Transverse colon (tissue), 4 donors: ENCODE measurements at regions not wholly inside any gene's neighbourhood (a gene's known extent, or its start where the extent isn't known, plus 50 kb on each side); places are given as distances from the start of the nearest gene placed in this dataset.
"Not testable (repeated sequence)": the region's sequence is repeated elsewhere in the genome, so short reads cannot be mapped to it uniquely, and the experiment has no call there.

Experiments
- DNase-seq: peaks from one replicate; pipeline ENCODE4 v3.0.0-alpha.2; 2019
- H3K27ac ChIP-seq, 4 donors: fragments of 200-600 bp; sonication (generic); 2 replicates each; pipeline ENCODE4 v1.5.1; 2016 to 2018; ENCODE audit warnings: inconsistent platforms in 4 of 4
- H3K27me3 ChIP-seq: fragments of 200-600 bp; sonication (generic); 2 replicates; pipeline ENCODE4 v1.5.1; 2017; ENCODE audit warnings: inconsistent platforms
- H3K36me3 ChIP-seq, 4 donors: fragments of 200-600 bp; sonication (generic); 2 replicates each; pipeline ENCODE4 v1.5.1; 2017 to 2019; ENCODE audit warnings: inconsistent platforms in 4 of 4
- H3K4me1 ChIP-seq, 4 donors: fragments of 200-600 bp; sonication (generic); 2 replicates each; pipeline ENCODE4 v1.5.1; 2017 to 2020; ENCODE audit warnings: inconsistent platforms in 4 of 4
- H3K4me3 ChIP-seq, 4 donors: fragments of 200-600 bp; sonication (generic); 1 replicate in 1 of 4; 2 replicates in 3 of 4; pipeline versions ENCODE4 v1.5.1 to v1.6.1; 2017 to 2019; ENCODE audit warnings: inconsistent platforms in 4 of 4
- H3K9me3 ChIP-seq, 2 donors: fragments of 200-600 bp; sonication (generic); 2 replicates each; pipeline ENCODE4 v1.5.1; 2017 to 2019; ENCODE audit warnings: inconsistent platforms in 2 of 2
- EP300 ChIP-seq: sonication (generic); formaldehyde crosslinking; IDR thresholded peaks from one replicate; pipeline ENCODE4 v1.6.1; 2017; ENCODE audit warnings: antibody characterized with exemption, low read depth
- POLR2A ChIP-seq: fragments of 450-650 bp; IDR thresholded peaks from one replicate; pipeline ENCODE4 v1.6.1; 2016; ENCODE audit warnings: antibody characterized with exemption, mild to moderate bottlenecking, moderate library complexity
- POLR2AphosphoS5 ChIP-seq, 3 donors: sonication (generic); formaldehyde crosslinking; IDR thresholded peaks; one replicate each; pipeline ENCODE4 v1.6.1; 2016; ENCODE audit warnings: antibody characterized with exemption in 3 of 3
- WGBS, 2 donors: methylation state at CpG; one replicate each; pipeline ENCODE4 v1.1.5; 2018; ENCODE audit warnings: low coverage in 1 of 2; 5-methylcytosine and 5-hydroxymethylcytosine counted together
- in situ Hi-C, 4 donors: fragments of 200-750 bp; cut with MboI; loops; one replicate each; pipeline versions ENCODE4 v1.15.0 to v1.15.1; 2017; ENCODE audit warnings: low sequenced_read_pairs in 3 of 4, low pct_ligation_motif_present in 1 of 4, low pct_unique_long_range_greater_than_20kb in 1 of 4
- intact Hi-C: fragments of 100-400 bp; cut with DNase I; formaldehyde crosslinking; loops from one replicate; pipeline ENCODE4 v1.15.1; 2023; ENCODE audit warnings: low total_unique reads
- TF ChIP-seq, protein P1 (sequence below), 5 experiments: fragments of 200-600 bp in 3 of 5; fragments of 450-650 bp in 2 of 5; sonication (generic) in 3 of 5; IDR thresholded peaks; 1 replicate in 2 of 5; 2 replicates in 3 of 5; pipeline ENCODE4 v1.5.1; 2016 to 2017; ENCODE audit warnings: antibody characterized with exemption in 5 of 5, inconsistent platforms in 3 of 5, mild to moderate bottlenecking in 2 of 5, moderate library complexity in 1 of 5

DNA sequence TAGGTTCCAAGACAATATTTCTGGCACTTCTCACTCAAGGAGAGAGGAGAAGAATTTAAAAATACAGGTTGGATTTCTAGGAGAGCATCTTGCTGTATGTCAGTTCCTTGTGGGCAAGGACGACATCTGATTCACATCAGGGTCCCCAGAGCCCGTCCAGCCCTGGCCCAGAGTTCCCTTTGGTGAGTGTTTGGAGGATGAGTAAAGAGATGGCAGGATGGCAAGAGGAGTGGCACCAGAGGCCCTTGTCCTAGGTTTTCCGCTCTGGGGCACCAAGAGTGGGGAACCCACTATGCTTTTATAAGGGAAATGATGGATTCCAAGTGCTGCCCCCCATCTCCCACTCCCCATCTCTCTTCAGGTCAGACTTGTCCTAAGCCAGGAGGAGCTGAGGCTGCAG, 181.8 kb downstream of the TBC1D2B start:
- H3K4me3 ChIP-seq, result no peak overlapping the region
- H3K36me3 ChIP-seq, result no peaks in the 10 kb centered on the region
- in situ Hi-C loops (no loop called here), intact Hi-C loops (no loop called here)
- TF ChIP-seq POLR2A (no peak), POLR2AphosphoS5 (IDR thresholded peaks at IDR 0.05) (no peak)
- H3K9me3 ChIP-seq, result no peaks in the 10 kb centered on the region
- H3K27me3 ChIP-seq, result peaks cover 16% of the 10 kb centered on the region
- H3K27ac ChIP-seq, result no peak overlapping the region
- 80 to 87% methylated on average over 1 to 3 of the region's 3 CpGs for WGBS, 2 donors
- no peaks in the 10 kb centered on the region for H3K4me1 ChIP-seq
- no peak for DNase-seq

DNA sequence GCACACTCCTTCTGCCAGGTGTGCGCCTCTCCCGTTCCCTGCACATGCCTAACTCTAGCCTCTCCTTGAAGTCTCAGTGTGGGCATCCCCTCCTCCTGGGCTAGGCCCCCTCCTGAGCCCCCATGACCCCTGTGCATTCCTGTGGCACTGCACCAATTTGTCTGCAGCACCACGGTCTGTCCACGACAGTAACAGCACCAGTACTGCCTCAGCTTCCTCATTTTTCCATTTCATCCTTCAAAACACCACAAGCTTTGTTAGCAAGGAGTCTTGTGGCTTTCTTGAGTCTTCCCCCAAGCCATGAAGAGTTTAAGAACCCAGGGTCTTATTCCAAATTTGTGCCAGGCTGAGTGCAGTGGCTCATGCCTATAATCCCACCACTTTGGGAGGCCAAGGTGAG, 182.4 kb downstream of the TBC1D2B start:
- H3K4me1 ChIP-seq, in situ Hi-C loops, H3K9me3 ChIP-seq, H3K36me3 ChIP-seq, H3K27ac ChIP-seq, H3K4me3 ChIP-seq, intact Hi-C loops, DNase-seq: not testable (repeated sequence)
- H3K27me3 ChIP-seq, result peaks cover 16% of the 10 kb centered on the region
- WGBS, 2 donors, result 23 to 50% methylated on average over 2 to 4 of the region's 4 CpGs

DNA sequence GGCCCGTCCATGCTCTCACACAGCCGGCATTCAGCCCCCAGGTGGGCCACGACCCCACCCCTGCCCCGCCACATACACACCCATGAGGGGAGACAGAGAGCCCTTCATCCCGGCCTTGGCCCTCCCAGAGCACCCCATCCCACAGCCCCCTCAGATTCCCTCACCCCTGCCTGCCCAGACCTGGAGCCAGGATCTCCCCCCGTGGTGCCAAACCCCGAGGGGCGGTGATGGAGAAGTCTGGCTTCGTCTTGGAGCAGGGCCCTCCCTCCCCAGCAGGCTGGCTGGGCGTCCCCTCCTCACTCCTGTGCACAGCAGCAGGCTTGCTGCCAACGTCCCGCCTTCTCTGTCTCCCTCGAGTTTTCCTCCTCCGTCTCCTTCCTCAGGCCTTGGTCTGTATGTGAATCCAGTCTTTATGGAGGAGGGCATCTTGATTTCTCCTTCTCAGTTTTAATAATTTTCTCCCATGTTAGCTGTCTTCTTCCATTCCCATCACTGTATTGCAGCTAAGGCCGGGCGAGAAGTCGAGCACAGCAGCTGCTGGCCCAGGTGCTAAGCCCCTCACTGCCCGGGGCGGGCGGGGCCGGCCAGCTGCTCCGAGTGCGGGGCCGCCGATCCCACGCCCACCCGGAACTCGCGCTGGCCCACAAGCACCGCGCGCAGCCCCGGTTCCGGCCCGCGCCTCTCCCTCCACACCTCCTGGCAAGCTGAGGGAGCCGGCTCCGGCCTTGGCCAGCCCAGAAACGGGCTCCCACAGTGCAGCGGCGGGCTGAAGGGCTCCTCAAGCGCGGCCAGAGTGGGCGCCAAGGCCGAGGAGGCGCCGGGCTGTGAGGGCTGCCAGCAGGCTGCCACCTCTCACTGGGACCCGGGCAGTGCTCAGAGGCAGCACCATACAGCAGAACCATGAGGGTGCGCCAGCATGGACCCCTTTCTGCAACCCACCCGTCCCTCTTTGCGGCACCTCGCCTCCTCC, 183.6 kb downstream of the TBC1D2B start:
- not testable (repeated sequence) for DNase-seq

DNA sequence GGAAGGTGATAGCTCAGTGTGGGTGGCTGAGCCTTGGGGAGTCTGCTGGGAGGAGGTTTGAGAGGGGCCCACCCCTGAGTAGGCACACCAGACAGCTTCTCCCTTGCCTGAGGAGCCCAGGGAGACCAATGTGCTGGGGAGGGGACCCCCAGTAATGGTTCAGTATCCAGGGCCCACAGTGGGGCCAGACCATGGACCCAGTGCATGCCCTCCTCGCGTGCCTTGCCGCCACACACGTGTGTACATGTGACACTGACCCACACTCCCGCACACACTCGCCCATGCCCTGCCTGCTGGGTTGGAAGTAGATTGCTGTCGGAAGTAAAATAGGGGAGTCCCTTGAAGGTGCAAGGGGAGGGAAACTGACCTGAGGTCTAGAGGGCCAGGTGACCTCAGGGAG, 184.3 kb downstream of the TBC1D2B start:
- H3K9me3 ChIP-seq, DNase-seq, H3K27ac ChIP-seq, H3K4me1 ChIP-seq, H3K4me3 ChIP-seq, intact Hi-C loops, in situ Hi-C loops, H3K36me3 ChIP-seq: not testable (repeated sequence)
- WGBS, 2 donors, result 89% methylated on average over 7 of the region's 7 CpGs; no CpG with 5 or more reads in 1 of the 2 donors
- H3K27me3 ChIP-seq, result peaks cover 16% of the 10 kb centered on the region

More for the DNA sequence above, 183.6 kb downstream of the TBC1D2B start:
- 54% methylated on average over 29 of the region's 52 CpGs; no CpG with 5 or more reads in 1 of the 2 donors for WGBS, 2 donors
- H3K4me1 ChIP-seq, in situ Hi-C loops, H3K4me3 ChIP-seq, intact Hi-C loops, H3K27ac ChIP-seq, H3K9me3 ChIP-seq, H3K36me3 ChIP-seq: not testable (repeated sequence)
- H3K27me3 ChIP-seq, result peaks cover 16% of the 10 kb centered on the region

DNA sequence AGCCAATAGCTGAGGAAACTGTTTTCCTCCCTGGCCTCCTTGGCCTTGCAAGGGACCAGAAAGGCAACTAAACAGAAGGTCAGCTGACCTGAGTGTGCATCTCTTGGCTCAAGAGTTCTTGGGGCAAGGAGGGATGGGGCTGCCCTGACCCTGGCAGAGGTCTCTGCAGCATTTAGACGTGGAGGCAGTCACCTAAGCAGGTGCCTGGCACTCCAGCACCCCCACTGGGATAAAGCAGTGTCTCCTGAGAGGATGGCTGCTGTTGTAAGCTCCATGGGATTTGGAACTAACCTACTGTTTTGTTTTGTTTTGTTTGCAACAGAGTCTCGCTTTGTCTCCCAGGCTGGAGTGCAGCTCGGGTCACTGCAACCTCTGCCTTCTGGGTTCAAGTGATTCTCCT, 185.2 kb downstream of the TBC1D2B start:
- WGBS, 2 donors, result 87% methylated on average over 3 of the region's 3 CpGs; no CpG with 5 or more reads in 1 of the 2 donors
- H3K4me1 ChIP-seq, result no peaks in the 10 kb centered on the region
- H3K36me3 ChIP-seq, result no peaks in the 10 kb centered on the region
- H3K4me3 ChIP-seq, result no peak overlapping the region
- intact Hi-C loops, result no loop called here
- H3K9me3 ChIP-seq, result no peaks in the 10 kb centered on the region
- H3K27me3 ChIP-seq, result peaks cover 16% of the 10 kb centered on the region
- no peak for DNase-seq
- in situ Hi-C loops, result no loop called here
- TF ChIP-seq POLR2AphosphoS5 (IDR thresholded peaks at IDR 0.05) (no peak), POLR2A (no peak), EP300 (no peak)
- TF ChIP-seq, protein P1, sequence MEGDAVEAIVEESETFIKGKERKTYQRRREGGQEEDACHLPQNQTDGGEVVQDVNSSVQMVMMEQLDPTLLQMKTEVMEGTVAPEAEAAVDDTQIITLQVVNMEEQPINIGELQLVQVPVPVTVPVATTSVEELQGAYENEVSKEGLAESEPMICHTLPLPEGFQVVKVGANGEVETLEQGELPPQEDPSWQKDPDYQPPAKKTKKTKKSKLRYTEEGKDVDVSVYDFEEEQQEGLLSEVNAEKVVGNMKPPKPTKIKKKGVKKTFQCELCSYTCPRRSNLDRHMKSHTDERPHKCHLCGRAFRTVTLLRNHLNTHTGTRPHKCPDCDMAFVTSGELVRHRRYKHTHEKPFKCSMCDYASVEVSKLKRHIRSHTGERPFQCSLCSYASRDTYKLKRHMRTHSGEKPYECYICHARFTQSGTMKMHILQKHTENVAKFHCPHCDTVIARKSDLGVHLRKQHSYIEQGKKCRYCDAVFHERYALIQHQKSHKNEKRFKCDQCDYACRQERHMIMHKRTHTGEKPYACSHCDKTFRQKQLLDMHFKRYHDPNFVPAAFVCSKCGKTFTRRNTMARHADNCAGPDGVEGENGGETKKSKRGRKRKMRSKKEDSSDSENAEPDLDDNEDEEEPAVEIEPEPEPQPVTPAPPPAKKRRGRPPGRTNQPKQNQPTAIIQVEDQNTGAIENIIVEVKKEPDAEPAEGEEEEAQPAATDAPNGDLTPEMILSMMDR (IDR thresholded peaks at IDR 0.05), result no peak
- H3K27ac ChIP-seq, result no peak overlapping the region

DNA sequence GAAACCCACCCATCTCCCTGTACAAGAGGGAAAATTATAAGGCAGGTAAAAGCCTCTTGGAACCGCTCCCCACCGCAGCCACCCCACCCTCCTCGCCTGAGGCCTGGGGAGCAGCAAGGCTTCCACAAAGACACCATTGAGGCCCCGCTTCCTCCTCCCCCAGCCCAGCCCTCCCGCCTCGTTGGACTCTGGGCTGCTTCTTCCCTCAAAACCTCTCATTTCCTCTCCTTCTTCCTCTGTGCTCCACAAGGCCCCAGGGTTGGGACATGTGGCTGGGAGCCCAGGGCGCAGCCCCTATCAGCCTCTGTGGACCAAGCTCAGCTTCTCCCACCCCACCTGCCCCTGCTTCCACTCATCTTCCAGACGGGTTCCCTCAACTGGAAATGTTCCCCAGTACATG, 185.6 kb downstream of the TBC1D2B start:
- H3K27ac ChIP-seq, DNase-seq, in situ Hi-C loops, H3K36me3 ChIP-seq, intact Hi-C loops, H3K4me1 ChIP-seq, H3K4me3 ChIP-seq, H3K9me3 ChIP-seq: not testable (repeated sequence)
- peaks cover 16% of the 10 kb centered on the region for H3K27me3 ChIP-seq
- WGBS, 2 donors, result 60% methylated on average over 8 of the region's 8 CpGs; no CpG with 5 or more reads in 1 of the 2 donors

DNA sequence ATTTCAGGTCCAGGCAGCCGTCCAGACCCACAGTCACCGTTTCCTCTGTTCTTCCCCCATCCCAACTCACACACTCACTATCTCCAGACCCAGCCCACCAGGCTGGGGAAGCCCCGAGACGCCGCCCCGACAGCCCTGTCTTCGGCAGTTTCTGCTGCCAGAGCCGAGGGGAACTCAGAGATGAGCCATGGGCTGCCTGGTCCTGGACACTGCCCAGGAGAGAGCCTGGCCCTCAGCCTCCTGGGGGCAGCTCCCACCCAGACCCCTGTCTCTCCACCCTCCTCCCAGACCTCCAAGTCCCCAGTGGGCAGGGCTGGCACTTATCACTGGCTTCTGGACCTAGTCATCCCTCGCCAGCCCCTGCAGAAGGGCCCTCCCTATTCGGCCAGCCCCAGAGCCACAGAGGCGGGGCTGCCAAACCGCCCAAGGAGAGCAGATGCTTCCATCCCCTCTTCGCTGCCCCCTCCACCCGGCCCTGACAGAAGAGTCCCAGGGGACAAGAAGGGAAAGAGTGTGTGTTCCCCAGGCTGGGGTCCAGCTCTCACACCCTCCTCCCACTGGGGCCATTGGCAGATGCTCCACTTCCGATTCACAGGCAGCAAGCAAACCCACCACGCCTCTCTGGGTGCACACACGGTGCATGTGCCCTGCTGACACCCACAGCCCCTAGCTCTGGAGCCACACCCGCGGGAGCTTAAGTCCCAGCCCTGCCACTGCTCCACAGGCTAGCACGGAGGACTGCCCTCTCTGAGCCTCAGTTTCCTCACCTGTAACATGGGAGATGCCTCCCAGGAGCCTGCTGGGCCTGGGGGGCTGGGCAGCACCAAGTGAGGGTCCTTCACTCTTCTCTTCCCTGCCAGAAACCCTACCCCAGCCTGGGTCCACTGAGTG, 186.4 kb downstream of the TBC1D2B start:
- H3K4me1 ChIP-seq, H3K27ac ChIP-seq, DNase-seq, in situ Hi-C loops, H3K36me3 ChIP-seq, H3K4me3 ChIP-seq, intact Hi-C loops, H3K9me3 ChIP-seq: not testable (repeated sequence)
- peaks cover 16% of the 10 kb centered on the region for H3K27me3 ChIP-seq
- whole genome bisulfite sequencing, 2 donors, result 41% methylated on average over 14 of the region's 20 CpGs; no CpG with 5 or more reads in 1 of the 2 donors

DNA sequence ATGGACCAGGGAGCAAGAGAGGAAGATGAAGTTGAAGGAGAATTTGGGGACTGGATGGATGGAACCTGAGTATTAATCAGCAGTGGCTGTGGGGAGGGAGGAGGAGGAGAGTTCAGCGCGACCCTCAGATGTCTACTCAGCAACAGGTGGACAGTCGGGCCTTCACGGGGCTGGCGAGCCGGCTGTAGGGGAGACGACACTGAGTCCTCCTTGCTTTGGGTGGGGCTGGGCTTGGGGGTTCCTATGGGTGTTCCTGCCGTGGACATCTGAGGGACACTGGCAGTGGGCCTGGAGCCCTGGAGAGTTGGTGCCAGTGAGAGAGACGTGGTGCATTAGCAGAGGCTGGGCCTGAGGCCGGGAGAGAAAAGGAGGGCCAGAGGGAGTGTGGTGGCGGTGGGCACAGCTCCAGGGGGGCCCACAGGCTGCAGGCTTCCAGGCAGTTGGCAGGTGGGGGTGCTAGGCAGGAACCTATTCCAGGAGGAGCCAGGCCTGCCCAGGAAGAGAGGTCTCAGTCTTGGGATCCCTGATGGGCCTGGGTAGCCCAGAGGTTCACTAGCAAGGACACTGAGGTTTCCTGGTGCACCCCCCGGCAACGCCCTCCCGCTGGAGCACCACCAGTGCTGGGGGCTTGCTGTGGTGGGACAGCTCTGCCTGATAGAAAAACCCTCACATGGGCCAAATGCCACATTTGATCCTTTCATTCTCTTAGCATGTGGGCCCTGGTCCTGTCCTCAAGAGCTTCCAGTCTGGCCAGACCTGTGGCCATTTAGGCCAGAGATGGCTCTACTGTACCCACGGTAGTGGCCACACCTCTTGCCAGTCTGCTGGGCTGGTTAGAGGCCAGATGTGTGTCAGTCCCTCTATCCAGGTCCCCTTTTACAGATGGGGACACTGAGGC, 187.4 kb downstream of the TBC1D2B start:
- H3K4me3 ChIP-seq, H3K9me3 ChIP-seq, H3K27me3 ChIP-seq, H3K4me1 ChIP-seq, H3K36me3 ChIP-seq, intact Hi-C loops, DNase-seq, H3K27ac ChIP-seq, in situ Hi-C loops: not testable (repeated sequence)
- 84% methylated on average over 15 of the region's 15 CpGs; no CpG with 5 or more reads in 1 of the 2 donors for WGBS, 2 donors
